HuH-7.5 (cell line): ENCODE measurements at regions not wholly inside any gene's neighbourhood (a gene's known extent, or its start where the extent isn't known, plus 50 kb on each side); places are given as distances from the start of the nearest gene placed in this dataset.
"Not testable (repeated sequence)": the region's sequence is repeated elsewhere in the genome, so short reads cannot be mapped to it uniquely, and the experiment has no call there.

Source experiments
- DNase-seq: peaks from one replicate; pipeline ENCODE4 v3.0.0; 2011; ENCODE audit warnings: low spot score

- no peak for DNase-seq
Measured at GRCh38 chr14:45867046-45867894, 614.3 kb upstream of the MIS18BP1 start.

GRCh38 chr14:45838597-45838996, 585.6 kb upstream of the MIS18BP1 start:
- no peak for DNase-seq

- DNase-seq, result no peak
Measured at GRCh38 chr14:45819107-45819506, 566.1 kb upstream of the MIS18BP1 start.

- DNase-seq, result no peak
Measured at GRCh38 chr14:45811155-45811554, 558.2 kb upstream of the MIS18BP1 start.

- peak; percentile 0 for DNase-seq
Measured at GRCh38 chr14:45810152-45810872, 557.3 kb upstream of the MIS18BP1 start.

- DNase-seq, result peak; percentile 0
Measured at GRCh38 chr14:45807178-45807899, 554.3 kb upstream of the MIS18BP1 start.

- no peak for DNase-seq
Measured at GRCh38 chr14:45799511-45799910, 546.5 kb upstream of the MIS18BP1 start.

GRCh38 chr14:45798659-45799058, 545.7 kb upstream of the MIS18BP1 start:
- DNase-seq, result no peak

- DNase-seq, result not testable (repeated sequence)
Measured at GRCh38 chr14:45796006-45796405, 543.0 kb upstream of the MIS18BP1 start.

- DNase-seq, result no peak
Measured at GRCh38 chr14:45793081-45793480, 540.1 kb upstream of the MIS18BP1 start.

GRCh38 chr14:45790293-45790692, 537.3 kb upstream of the MIS18BP1 start:
- no peak for DNase-seq

GRCh38 chr14:45787167-45787566, 534.2 kb upstream of the MIS18BP1 start:
- no peak for DNase-seq

GRCh38 chr14:45786266-45786665, 533.3 kb upstream of the MIS18BP1 start:
- no peak for DNase-seq

GRCh38 chr14:45785240-45785639, 532.2 kb upstream of the MIS18BP1 start:
- no peak for DNase-seq

GRCh38 chr14:45766247-45766646, 513.2 kb upstream of the MIS18BP1 start:
- DNase-seq, result no peak

GRCh38 chr14:45757655-45758054, 504.7 kb upstream of the MIS18BP1 start:
- DNase-seq, result no peak

GRCh38 chr14:45756412-45756811, 503.4 kb upstream of the MIS18BP1 start:
- DNase-seq, result not testable (repeated sequence)

GRCh38 chr14:45743884-45744283, 490.9 kb upstream of the MIS18BP1 start:
- DNase-seq, result no peak

GRCh38 chr14:45742187-45742586, 489.2 kb upstream of the MIS18BP1 start:
- DNase-seq, result no peak

GRCh38 chr14:45728434-45729225, 475.6 kb upstream of the MIS18BP1 start:
- no peak for DNase-seq

GRCh38 chr14:45727133-45727532, 474.1 kb upstream of the MIS18BP1 start:
- no peak for DNase-seq

- no peak for DNase-seq
Measured at GRCh38 chr14:45721472-45721871, 468.5 kb upstream of the MIS18BP1 start.
